Superior temporal gyrus (tissue), 1 donor: ENCODE measurements at regions not wholly inside any gene's neighbourhood (a gene's known extent, or its start where the extent isn't known, plus 50 kb on each side); places are given as distances from the start of the nearest gene placed in this dataset.

Experiments used
- DNase-seq: peaks from one replicate; pipeline ENCODE4 v3.0.0-alpha.2; 2016; ENCODE audit errors: extremely low spot score

- no peak for DNase-seq
Measured at GRCh38 chr10:110434489-110435096, 63.1 kb upstream of the DUSP5 start.

DNA sequence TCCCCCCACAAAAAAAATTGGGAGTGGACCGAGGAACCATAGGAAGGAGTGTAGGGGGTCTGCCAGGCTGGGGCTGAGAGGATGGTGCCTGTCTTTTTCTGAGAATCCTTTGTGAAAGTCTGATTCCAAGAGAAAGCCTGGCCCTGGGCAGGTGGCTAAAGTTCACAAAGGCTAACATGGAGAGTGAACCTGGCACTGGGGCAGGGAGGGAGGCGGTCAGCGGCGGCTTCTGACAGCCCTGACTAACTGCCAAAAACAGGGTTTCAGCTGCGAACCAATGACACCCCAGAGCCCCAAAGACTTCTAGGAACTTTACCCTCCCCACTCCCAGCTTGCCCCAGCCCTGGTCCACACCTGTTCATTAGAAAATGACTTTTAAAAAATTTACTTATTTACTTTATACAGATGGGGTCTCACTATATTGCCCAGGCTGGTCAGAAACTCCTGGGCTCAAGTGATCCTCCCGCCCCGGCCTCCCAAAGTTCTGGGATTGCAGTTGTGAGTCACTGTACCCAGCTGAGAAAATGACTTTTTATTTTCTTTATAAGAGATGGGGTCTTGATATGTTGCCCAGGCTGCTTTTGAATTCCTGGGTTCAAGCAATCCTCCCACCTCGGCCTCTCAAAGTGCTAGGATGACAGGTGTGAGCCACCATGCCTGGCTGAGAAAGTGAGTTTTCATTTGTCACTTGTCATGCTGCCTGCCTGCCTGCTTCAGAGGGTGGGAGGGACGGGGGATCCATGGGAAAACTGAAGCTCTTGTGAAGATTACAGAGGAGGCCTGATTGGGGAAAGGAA is 61.0 kb upstream of the DUSP5 start:
- no peak for DNase-seq

DNA sequence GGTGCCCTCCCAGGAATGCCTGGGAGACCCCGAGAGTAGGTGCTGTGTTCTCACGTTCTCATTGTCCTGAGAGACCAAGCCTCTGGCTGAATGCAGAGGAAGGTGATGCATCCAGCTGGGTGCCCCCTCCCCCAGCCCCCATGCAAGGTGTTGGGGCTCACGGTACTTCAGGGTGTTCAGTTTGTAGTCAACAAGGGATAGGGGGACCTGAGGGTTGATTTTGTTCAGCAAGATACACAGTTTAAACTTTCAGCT is 60.4 kb upstream of the DUSP5 start:
- no peak for DNase-seq

- no peak for DNase-seq
Measured at GRCh38 chr10:110437761-110438341, 59.9 kb upstream of the DUSP5 start.

GRCh38 chr10:110442746-110443145 is 55.0 kb upstream of the DUSP5 start:
- no peak for DNase-seq

DNA sequence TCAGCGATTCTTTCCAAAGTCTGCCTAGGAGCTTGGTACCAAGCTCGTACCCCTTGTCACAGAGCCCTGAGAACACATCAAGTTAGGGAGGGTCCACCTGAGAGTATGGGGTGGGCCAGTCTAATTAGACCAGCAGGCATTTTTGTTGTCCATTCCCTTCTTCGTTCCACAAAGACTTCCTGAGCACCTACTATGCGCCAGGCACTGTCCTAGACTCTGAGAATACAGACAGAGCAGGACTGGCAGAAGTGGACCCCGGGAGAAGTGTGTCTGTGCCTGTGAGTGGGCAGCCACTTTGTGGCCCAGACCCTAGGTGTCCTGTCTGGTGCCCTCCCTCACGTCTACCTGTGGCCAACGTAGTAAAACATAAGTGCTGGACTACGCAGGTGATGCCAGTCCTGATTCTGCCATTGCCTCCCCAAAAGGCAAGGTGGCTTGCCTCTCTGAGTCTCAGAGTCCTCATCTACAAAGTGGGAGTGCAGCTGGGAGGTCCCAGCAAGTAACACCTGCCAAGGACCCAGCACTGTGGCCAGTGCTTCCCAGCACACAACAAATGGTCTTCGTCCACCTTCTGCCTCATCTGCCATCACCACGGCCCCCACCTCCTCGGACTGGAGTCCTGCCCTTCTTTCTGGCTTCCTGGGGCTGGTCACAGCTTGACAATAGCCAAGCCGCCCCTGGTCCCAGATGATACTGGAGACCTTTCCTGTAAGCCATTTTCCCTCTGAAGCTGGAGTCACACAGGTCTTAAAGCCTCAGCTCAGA is 54.3 kb upstream of the DUSP5 start:
- DNase-seq: no peak

DNA sequence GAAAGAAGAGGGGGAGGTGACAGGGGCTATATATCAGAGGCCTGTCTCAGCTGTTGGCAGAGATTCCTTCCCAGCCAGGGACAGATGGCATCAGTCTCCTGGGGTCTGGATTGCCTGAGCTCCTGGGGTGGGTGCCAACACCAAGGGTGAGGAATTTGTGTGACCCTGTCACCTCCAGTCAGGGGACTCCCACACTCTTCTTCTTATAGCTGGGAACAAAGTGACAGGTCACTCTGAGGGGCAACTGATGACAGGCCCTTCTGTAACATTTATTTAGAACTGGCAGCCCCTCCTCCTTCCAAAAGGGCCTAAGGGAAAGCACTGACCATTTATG is 53.7 kb upstream of the DUSP5 start:
- DNase-seq: no peak

- DNase-seq: no peak
Measured at GRCh38 chr10:110445871-110446270, 51.8 kb upstream of the DUSP5 start.

DNA sequence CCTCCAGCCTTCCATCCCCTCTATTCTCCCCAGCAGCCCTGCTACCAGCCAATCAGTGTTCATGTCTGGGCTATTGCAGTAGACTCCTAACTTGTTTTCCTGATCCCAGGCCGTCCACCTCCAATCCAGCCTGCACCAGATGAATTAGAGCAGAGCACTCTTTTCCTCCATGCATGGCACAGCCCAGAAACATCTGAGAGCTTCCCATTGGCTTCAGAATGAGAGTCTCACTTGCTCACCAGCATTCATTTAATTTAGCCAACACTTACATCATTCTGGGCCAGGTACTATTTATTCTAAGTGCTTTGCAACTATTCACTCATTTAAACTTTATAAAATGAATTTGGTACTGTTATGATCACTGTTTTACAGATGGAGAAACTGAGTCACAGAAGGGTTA is 51.4 kb upstream of the DUSP5 start:
- DNase-seq: no peak

DNA sequence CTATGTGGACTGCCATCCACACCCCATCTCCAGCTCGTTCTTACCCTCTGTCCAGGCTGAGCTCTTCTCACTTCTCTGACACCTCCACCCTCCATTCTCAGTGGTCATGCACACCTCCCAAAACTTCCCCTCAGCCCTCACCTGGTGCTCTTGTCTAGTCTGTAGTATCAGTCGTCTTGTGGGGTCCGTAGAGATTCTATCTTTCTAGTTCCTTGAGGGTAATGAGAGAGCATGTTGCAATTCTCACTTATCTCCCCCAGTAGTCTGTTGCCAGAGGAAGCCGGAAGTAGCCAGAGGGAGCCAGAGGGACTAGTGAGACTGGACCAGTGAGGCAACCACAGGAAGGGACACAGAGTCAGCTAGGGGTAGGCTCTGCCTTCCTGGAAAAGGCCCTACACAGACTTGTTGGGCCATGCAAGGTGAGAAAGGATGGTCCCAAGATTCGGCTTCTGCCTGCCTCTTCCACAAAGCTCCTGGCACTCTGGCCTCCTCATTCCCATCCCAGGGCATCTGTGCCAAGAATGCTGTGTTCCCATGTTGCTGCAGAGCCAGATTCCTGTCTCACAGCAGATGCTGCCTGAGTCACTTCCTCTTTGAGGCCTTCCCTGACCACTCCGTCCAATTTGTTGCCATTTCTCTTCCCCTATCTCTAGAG is 50.6 kb upstream of the DUSP5 start:
- no peak for DNase-seq

DNA sequence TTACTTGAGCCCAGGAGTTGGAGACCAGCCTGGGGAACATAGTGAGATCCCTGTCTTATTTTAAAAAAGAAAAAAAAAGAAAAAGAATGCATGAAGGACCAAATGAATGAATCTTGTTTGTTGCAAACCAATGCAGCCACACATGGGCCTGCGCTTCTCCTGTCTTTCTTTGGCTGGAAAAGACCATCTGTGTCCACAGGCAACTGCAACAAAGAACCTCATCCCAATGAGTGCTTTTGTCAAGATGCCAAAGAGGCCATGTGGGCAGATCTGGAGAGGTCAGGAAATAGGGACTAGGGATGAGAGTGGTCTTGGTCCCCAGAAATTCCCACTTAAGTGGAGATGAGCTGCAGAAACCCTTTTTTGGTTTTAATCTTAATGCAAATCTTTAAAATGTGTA is 49.8 kb upstream of the DUSP5 start:
- no peak for DNase-seq
